Stimulated activated CD4-positive, alpha-beta T cell treated with anti-CD3 and anti-CD28 coated beads, Interleukin-1b, Interleukin-23, amount 100 ng/mL, for 1 hour (primary cell): ENCODE measurements at regions not wholly inside any gene's neighbourhood (a gene's known extent, or its start where the extent isn't known, plus 50 kb on each side); places are given as distances from the start of the nearest gene placed in this dataset.

Experiments used
- DNase-seq, 2 donors: peaks; one replicate each; pipeline ENCODE4 v3.0.0-alpha.2; 2020; ENCODE audit warnings: low read depth in 2 of 2

- DNase-seq = no peak
These were observed 631.0 kb upstream of the CCDC54 start for GRCh38 chr3:106746286-106746685.

DNA sequence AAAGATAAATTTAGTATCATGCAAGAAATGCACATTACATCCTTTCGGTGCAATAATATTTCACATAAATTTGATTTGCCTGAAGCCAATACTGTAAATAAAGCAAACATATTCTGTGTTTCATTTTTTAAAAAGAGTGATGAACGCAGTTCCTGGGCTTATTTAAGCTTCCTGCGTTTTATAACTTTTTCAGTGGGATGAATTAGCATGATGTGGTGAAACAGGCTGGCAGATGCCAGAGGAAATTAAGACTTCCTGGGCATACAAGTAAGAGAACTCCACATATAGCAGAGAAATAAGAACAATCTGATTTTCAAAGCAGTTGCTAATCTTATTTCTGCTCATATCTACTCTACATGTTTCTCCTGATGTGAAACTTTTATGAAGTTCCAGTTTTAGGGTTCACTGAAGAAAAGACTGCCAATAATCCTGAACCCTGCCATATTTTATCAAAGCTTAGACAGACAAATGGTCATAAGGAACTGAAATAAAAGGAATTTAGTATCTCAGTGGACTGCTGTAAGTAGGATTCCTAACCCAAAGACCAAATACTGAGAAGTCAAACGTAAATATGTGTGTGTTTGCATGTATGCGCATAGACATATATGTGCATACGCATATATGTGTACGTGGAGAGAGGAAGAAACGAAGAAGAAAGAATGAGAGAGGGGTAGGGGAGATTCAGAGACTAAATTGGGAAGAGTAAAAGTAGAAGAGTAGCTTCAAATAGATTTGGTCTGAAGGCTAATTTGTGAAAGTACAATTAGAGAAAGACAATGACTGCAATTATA lies 628.6 kb upstream of the CCDC54 start:
- no peak for DNase-seq

DNA sequence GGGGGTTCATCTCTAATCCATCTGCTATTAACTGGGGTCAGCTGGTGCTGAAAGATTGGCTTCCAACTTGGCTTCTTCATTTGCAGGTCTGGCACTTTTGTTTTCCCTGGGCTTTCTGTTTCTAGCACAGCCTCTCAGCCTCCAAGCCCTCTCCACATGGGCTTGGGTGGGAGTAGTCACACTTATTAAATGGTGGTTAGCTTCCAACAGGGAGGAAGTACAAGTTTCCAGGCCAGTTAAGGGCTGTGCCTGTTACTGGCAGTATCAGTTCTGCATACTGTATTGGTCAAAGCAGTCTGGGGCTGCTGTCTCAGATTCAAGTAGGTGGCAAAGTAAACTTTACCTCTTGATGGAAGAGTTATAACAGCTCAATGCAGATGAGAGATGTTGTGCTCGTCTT lies 627.1 kb upstream of the CCDC54 start:
- no peak for DNase-seq

DNA sequence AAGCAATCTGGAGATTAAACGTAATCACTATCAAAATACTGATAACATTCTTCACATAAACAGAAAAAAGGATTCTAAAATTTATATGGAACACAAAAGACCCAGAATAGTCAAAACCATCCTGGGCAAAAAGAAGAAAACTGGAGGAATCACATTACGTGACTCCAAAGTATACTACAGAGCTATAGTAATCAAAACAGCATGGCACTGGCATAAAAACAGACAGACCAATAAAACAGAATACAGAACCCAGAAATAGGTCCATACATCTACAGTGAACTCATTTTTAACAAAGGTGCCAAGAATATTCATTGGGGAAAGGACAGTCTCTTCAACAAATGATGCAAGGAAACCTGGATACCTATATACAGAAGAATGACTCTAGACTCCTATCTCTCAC lies 621.9 kb upstream of the CCDC54 start:
- DNase-seq = no peak

DNA sequence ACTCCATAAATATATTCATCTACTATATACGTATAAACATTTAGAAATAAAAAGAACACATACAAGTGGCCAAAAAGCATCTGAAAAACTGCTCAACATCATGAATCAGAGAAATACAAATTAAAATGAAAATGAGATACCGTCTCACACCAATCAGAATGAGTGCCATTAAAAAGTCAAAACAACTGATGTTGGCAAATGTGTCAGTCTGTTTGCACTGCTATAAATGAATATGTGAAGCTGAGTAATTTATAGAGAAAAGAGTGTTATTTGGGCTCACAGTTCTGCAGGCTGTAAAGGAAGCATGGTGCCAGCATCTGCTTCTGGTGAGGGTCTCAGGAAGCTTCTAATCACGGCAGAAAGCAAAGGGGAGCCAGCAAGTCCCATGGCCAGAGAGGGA lies 620.3 kb upstream of the CCDC54 start:
- no peak for DNase-seq

GRCh38 chr3:106758459-106758858 lies 618.8 kb upstream of the CCDC54 start:
- no peak for DNase-seq

DNA sequence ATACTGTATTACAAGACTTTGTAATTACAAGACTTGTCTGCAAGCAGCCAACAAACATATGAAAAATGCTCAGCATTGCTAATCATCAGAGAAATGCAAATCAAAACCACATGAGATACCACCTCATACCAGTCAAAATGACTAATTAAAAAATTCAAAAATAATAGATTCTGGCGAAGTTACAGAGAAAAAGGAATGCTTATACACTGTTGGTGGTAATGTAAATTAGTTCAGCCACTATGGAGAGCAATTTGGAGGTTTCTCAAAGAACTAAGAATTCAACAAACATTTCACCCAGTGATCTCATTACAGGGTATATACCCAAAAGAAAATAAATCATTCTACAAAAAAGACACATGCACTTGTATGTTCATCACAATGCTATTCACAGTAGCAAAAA lies 617.5 kb upstream of the CCDC54 start:
- DNase-seq = no peak

DNA sequence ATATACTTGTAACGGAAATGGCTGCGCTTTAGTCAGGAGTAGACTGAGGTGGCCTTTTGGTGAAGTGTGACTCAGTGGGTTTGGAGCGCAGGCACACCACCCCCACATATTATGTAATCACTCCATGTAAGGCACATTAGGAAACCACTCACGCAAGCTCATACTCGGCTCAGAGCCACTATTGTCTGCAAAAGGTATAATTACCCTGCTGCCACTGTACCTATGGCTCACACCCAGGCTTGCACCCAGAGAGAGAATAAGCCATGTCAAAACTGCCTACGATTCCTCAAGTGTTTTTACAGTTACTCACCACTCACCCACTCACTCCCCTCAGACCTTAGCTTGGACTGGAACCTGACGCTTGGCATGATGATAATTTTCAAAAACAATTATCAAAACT lies 611.9 kb upstream of the CCDC54 start:
- DNase-seq = no peak

DNA sequence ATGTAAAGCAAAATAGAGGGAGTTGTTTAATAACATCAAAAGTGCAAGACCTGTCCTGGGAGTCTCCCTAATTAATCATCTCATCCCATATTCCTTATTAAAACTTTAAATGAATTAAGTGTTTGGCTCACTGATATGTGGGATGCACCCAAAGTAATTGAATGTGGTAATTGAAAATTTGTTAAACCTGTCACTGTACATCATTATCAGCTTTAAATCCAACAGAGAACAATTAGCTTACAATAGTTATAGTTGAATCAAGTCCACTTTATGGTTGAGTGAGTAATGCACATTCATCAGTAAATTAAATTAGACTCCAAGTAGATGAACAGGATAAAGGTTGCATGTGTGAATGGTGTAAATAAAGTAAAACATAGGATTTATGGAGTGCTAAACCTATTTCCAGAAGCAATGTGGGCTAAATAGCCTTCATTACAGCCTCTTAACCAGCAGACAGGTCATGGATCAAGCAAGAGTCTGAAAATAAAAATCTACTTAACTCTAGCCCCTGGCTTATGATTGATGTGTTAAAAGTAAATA lies 608.2 kb upstream of the CCDC54 start:
- DNase-seq = no peak

DNA sequence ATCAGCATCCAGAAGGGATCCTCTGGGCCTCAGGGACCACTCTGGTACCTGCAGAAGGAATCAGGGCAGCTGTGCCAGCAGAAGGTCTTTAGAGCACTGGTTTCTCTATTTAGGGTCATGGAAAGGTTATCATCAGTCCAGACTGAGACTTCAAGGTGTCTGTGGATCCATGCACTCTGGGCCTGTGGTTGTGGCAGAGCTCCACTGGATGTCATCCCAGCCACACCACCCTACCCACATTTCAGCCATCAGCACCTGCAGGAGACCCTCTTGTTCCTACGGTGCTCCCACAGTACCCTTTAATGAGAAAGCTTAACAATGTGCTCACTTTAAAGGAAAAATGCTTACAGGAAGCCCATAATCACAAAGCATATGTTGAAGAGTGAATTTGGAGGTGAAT lies 603.4 kb upstream of the CCDC54 start:
- no peak for DNase-seq

- DNase-seq = no peak
These were observed 594.0 kb upstream of the CCDC54 start for GRCh38 chr3:106783231-106783630.

- DNase-seq = no peak
These were observed 588.0 kb upstream of the CCDC54 start for GRCh38 chr3:106789276-106789675.

DNA sequence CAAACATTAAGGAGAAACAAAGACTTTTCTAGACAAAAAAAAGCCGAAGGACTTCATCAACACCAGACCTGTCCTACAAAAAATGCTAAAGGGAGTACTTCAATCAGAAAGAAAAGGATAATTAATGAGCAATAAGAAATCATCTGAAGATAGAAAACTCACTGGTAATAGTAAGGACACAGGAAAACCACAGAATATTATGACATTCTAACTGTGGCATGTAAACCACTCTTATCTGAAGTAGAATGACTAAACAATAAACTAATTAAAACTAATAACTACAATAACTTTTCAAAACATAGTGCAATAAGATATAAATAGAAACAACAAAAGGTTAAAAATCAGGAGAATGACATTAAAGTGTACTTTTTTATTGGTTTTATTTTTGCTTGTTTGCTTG lies 584.5 kb upstream of the CCDC54 start:
- no peak for DNase-seq

GRCh38 chr3:106794442-106794841 lies 582.8 kb upstream of the CCDC54 start:
- no peak for DNase-seq

- no peak for DNase-seq
These were observed 581.7 kb upstream of the CCDC54 start for GRCh38 chr3:106795553-106795952.

DNA sequence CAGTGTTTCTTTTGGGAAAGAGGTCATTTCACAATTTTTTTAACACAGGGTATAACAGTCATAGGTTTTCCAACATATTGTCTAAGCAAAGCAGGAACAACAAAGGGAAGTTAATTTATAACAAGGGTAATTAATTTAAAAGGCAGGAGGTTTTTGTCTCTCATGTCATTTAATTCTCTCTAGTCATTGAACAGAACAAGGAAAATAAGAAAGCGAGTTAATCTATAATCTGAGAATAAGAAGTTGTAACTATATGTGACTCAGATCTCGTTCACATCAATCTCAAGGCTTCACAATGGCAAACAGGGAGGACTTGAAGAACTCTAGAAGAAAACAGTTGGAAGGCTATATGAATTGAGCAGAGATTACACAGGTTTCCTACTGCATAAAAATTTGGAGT lies 579.8 kb upstream of the CCDC54 start:
- no peak for DNase-seq

- no peak for DNase-seq
These were observed 571.6 kb upstream of the CCDC54 start for GRCh38 chr3:106805625-106806024.

DNA sequence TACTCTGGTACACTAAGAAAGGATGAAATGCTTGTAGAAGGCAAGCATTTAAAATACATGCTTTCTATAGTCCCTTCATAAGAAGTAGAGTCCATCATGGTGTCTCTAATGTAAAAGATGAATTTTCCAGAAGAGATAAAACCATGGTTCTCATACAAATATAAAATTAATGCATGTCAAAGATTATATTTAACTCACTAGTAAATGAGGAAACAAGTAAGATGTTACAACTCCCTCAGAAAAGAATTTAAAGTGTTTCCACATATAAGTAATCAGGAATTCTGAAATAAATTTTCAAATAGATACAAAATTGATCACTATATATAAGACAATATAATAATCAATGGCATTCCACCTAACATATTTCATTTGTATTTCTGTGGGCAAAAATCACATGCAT lies 570.3 kb upstream of the CCDC54 start:
- no peak for DNase-seq

DNA sequence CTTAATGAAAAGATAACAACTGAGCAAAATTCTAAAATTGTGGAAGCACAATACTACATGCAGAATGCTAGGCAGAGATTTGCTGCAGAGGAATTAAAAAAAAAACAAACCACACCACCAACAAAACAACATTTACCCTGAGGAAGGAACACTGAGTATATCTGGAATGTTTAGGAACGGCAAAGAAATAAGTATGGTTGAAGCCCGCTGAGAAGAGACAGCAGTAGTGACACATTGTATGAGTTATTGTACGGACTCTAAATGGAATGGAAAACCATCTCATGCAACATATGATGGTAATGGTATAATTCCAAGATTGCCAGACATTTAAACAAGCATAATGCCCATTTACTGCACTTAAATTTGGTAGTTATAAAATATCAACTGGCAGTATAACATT lies 568.2 kb upstream of the CCDC54 start:
- DNase-seq = no peak

DNA sequence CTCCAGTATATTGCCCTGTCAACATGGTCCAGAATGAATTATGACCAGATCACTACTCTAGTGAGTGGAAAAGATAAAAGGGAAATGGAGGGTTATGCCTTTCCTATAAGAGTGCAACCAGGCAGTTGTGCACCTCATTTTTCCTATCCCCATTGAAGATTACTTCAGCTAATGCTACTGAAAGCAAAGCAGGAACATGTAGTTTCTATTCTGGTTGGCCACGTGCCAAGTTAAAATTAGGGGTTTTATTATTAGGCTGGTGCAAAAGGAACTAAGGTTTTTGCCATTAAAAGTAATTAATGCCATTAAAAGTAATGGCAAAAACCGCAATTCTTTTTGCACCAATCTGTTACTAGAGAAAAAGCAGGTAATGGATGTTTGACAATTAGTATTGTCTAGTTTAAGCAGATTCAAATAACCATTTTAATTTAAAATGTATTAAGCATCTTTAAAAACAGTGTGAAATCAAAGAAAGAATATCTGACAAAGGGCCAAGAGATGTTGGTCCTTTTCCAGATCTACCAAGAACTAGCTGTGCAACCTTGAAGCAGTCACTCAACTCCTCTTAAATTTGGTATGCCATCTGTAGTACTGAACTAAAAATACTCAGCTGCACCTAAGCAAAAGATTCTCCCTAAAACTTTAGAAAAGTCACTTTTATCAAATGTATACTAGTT lies 567.5 kb upstream of the CCDC54 start:
- DNase-seq = no peak

DNA sequence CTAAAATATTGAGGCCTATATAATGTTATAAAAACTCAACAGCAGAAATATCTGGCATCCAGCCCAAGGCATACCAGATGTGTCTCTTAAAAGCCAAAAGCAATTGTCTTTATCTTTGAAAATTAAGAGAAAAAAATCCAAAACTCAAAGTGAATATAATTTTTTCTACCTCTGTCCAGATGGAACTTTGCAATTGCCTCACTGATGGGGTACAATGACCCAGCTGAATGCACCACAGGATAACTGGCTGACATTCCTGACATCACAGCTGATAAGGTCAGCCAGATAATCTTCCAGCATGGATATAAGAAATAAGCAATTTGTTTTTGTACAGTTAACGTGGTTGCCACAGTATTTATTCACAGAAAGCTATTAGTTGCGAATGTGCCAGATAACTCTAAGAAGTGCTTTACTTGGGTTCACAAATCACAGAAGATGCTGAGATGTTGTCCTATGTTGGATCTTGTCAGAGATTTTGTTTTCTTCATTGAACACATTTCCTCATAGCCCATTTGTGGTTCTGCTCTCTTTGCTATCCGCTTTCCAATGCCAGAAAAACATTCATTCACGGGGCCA lies 566.9 kb upstream of the CCDC54 start:
- DNase-seq = no peak

- no peak for DNase-seq
These were observed 565.9 kb upstream of the CCDC54 start for GRCh38 chr3:106811376-106811775.

- DNase-seq = no peak
These were observed 563.5 kb upstream of the CCDC54 start for GRCh38 chr3:106813742-106814141.
